Skin of body (tissue), 1 donor: ENCODE measurements at regions not wholly inside any gene's neighbourhood (a gene's known extent, or its start where the extent isn't known, plus 50 kb on each side); places are given as distances from the start of the nearest gene placed in this dataset.

Experiments used
- DNase-seq: peaks from one replicate; lab custom pipeline; 2025; lab: John Stamatoyannopoulos, UW

DNA sequence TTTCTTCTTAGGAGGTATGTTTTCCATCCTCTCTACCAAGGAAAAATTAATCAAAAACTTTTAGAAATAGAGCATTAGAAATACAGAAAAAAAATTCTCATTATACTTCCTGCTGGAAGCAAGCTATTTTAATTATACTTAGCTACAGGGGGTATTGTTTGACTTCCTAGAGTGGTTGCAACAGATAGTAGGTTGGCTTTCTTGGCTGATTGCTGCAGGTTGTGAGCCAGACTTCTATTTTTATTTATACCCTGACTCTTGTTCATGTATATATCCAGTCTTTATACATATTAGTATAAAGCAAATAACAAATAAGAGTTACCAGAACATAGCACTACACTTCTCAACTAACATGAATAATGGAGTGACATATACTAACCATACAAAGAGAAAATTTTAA lies 460.8 kb upstream of the REG3G start:
- no peak for DNase-seq

DNA sequence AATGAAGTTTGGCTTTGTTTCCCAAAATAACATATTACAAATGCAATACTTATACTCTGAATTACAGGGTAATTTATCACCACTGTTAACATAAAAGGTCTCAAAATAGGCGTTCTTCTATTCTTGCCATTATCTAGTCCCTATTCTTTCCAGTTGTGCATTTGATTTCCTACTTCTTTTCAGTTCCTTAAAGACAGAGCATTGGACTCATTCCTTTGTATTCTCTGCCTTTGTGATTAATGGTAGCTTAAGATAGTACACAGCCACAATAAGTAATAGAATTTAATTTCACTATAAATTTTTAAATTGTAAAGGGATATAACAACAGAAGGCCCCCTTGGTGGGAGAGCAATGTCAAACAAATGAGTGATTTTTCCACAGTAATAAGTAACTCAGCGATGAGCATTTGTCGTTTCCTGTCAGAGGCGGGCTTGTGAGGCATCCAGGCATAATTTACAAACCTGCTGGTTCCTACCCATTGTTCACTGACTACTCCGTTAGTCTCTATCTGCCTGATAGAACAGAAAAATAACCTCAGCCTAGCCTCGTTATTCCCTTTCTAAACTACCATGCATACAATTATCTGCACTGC lies 456.6 kb upstream of the REG3G start:
- no peak for DNase-seq

DNA sequence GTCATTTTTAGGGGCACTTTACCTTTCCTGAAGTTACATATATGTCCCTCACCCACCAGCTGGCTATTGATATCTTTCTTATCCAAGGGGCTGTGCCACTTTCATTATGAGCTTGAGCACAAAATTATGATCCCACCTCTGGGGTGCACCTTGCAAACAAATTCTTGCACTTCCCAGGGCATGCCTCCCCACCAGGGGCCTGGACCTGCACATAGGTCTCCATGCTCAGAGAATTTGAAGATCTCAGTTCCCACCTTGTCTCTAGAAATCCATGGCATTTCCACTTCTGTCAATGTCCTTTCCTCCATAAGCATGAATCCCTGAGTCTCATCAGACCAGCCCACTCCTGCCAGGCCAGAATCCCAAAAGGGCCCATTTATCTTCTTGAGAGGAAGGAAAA lies 449.1 kb upstream of the REG3G start:
- DNase-seq: no peak

DNA sequence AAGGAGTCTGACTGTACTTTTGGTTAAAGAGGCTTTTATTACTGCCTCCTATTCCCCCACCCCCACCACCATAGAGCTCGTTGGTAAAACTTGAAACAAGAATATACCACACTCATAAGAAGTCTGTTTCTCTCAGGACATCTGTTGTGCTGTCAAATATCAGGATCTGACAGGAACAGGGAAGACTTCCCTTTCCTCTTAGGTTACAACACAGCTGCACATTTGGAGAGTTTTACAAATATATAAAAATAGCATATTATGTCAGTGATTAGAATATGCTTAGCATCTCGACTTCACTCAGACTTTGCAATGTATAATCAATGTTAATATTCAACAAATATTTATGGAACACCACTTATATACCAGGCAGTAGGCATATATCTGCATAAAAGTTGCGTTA lies 439.6 kb upstream of the REG3G start:
- no peak for DNase-seq

DNA sequence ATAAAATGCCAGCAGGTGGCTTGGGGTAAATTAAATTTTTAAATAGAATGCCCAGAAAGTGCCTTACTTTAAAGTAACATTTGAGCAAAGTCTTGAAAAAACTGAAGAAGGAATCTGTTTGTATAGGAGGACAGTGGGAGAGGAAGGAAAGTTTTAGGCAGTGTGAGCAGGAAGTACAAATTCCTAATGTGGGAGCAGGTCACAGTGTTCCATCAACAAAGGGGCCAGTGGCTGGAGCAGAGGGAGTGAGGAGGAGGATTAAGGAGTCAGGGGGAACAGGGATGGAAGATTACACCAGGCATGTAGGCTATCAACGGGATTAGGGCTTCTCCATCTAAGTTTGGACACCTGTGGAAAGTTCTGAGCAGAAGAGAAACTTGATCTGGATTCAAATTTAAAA lies 439.2 kb upstream of the REG3G start:
- no peak for DNase-seq

DNA sequence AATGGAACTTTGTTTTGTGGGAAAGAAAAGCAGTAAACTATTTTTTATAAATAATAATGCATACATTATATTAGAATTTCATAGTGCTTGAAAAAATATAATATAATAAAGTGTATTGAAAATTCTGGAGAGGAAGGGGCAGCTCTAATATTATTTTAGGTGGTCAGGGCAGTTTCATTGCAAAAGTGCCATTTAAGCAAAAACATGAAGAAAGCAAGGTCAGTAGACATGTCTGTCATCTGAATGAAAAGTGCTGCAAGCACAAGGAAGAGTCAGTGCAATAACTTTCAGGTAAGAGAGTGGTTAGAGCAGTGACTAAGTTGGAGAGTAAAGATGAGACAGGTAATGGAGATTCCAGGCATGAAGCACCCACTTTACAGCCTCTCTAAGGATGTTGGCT lies 435.6 kb upstream of the REG3G start:
- no peak for DNase-seq

DNA sequence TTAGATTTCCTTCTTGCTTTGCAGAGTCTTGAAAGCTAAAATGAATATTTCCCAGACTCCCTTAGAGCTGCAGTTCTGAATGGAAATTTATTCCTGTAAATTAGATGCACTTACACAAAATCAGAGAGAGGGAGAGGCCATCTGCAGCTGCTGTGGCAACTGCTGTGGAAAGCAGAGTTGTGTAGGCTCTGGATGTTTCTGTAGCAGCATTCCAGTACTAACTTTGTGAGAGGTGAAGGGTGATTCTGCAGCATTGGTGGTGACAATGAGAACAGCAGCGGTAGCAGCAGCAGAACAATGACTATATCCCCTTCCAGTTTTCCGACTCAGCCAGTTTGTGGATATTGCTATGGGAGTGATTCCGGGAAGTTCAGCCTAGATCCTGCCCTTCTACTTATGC lies 433.0 kb upstream of the REG3G start:
- no peak for DNase-seq

DNA sequence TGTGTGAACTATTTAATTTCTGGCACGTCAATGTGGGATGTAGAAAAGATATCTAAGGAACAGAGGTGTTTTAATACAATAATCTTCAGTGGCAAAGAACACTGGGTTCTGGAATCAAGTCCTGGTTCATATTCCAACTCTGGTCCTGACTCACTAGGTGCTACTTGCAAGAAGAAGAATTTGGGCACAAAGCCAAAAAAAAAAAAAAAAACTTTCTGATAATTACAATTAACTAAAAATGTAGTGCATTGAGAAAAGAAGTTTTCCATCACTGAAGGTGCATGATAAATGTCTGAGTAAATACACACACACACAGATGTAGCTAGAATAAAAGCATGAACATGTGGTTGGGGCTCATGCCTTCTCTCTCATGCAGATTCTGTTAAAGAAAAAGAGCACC lies 424.4 kb upstream of the REG3G start:
- DNase-seq: no peak

DNA sequence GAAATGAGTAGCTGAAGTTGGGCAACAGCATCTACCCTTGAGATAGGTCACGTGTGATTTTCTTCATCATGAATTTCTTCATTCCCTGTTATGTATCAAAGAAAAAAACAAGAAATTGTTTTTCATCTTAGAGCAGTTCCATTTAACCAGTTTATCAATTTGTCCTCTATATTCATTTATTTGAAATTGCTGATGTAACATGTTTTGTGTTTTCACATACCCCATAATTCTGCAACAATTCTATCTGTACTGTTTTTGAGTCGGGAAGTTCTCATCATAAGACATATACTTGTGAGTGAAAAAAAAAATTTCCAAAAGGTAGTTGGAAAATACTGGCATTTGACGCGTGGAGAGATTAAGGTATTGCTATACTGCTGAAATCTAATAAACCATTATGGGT lies 422.6 kb upstream of the REG3G start:
- no peak for DNase-seq

DNA sequence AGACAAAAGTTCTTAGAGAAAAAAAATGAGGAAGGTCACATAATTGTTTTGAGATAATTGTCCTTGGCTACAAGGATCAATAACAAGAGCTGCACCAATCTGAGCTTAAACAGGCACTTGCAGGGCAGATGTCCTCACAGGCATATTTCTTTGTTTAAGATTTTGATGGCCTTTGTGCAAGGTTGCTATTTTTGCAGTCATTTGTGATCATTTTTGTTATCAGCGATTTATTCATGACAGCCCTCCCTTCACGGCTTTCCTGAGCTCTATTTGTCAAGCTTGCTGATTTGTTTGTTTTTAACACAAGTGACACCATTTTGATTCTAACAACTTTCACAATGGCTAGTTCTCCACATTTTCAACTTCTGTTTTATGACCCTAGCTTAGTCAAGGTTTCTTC lies 418.6 kb upstream of the REG3G start:
- no peak for DNase-seq

DNA sequence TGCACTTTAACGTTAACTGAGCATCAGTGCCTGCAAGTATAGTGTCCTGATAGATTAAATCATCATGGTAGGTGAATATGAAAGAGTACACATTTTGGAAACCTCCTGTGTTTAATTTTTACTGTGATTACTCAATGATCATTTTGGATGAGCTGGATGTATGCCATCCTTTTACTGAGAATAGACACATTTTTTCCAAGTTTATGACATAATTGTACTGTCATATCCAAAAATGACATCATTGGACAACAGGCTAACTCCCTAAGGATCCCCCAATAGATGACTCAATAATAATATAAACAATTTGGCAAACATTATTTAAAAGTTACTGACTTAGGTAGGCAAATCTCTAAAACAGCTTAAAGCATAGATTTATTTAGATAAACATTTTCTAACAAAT lies 410.8 kb upstream of the REG3G start:
- peak; percentile 27 for DNase-seq

DNA sequence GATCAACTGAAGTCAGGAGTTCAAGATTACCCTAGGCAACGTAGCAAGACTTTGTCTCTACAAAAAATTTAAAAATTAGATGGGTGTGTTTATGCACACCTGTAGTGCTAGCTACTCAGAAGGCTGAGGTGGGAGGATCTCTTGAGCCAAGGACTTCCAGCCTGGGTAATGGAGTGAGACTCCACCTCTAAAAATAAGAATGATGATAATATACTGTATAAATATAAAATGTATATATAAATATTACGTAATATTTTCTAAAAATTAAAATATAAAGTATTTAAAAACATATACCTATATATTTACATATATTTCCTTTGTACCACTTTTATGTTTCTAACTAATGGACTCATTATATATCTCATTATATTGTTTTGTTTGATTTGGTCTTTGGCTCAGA lies 409.5 kb upstream of the REG3G start:
- DNase-seq: no peak

DNA sequence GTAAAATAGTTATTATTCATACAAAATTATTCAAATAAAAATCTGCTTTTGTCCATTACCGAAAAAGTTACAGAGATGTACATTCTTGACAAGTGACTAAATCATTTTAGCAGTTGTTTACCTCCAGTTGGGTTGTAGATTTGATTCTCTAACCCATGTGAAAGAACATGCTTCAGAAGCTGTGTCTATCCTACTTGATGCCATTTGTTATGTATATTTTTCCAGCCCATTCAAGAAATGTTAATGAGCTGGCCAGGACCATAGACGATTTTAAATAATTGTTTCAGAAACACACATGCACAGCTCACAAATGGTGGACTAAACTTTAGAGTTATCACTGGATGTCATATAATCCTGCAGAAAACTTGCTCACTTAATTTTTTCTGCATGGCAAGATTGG lies 391.1 kb upstream of the REG3G start:
- DNase-seq: no peak

DNA sequence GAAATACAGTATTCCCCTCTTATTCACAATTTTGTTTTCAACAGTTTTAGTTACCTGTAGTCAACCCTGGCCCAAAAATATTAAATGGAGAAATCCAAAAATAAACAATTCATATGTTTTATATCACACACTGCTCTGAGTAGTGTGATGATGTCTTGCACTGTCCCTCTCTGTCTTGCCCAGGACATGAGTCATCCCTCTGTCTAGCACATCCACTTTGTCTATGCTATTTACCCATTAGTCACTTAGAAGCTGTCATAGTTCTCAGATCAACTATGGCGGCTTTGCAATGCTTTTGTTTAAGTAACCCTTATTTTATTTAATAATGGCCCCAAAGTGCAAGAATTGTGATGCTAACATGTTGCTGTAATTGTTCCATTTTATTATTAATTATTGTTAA lies 380.6 kb upstream of the REG3G start:
- no peak for DNase-seq

DNA sequence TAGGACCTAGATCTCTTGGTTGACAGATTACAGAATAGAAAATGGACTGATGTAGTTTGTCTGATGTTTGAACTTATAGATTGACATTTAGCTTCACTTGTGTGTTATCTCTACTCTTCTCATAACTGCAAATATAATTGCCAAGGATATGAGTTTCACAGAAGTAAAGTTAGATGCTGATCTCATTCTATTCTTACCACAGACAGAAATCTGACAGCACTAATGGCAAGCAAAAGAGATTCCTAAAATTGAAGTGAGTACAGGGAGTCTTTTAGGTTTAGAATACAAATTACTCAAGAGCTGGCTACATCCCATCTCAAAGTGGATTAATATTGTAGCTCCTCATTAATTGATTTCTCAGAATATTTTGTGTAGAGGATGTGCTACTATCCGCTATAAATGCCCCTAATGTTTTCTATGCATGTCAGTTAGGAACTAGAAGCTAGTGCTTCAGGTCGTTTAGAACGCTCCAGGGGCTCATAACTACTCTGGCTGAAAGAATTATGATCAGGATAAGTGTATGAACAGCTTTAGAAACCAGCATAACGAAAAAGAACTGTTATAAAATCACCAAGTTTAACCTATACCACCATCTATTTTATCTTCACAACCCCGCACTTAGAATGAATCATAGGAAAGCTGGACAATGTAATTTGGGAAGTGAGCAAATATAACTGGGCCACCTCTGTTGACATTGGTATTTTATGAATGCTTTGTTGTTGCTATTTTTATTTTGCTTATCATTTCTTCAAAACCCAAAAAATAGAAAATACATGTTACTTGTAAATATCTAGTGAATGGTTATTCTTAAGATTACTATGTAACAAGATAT lies 378.8 kb upstream of the REG3G start:
- DNase-seq: no peak

DNA sequence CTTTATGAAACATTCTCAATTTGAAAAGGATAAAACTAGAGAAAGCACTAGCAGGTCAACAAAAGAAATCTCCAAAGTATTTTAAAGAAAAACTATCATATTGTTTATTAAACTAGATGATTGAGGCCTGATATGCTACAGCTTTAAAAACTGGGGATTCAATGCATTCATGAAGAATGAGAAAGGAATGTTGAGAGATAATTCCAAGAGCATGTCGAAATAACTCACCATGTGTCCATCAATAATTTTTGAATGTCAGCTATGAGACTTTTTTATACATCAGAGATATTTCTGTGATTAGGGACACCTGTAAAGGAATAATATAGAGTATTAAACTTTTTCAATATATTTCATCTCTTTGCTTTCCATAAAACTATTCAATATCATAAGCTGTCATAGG lies 376.9 kb upstream of the REG3G start:
- DNase-seq: no peak

DNA sequence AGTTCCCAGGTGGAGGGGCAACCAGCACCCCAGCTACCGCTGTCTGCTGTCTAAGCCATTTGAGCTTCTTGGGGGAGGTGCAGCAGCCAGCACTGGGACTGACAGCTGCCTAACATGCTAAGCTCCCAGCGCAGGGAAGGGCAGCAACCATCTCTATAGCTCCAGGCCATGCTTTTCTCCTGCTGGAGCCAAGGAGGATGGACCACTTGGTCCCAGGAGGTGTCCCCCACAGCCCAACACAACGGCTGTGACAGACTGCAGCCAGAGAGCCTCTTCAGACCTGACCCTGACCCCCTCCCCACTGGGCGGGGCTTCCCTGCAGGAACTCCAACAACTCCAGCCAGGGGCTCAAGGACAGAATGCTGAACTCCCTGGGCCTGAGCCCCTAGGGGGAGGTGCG lies 370.6 kb upstream of the REG3G start:
- DNase-seq: no peak

DNA sequence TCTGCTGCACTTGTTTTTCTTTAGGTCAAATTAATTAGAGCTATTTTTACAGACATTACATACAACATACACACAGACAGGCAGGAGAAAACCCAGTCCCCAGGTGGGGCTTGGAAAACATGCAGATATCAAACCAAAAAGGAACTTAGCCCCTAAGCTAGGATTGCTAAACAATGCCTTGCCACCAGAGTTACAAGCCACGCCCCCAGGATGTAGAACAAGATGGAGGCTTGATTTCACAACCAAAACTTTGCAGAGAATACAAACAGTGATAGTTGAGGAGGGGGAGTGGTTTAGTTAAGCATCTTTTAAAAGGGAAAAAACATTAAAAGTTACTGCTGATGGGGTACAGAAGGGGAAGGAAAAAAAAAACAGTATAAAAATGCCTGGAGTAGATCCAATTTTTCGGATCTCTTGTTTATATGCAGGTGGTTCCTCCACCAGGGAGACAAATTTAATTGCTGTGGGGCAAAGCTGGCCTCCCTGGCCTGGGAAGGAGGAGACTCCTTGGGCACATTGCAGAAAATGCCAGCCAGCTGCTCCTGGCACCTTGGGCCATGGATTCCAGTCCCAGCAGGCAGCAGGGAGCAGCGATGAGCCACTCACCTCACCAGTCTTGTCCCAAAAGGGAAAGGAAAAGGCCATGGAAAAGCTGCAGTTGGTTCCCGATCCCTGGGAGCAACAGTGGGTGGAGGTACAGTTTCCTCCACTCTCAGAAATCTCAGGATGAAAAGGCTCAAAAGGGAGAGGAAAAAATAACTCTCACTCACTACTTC lies 348.4 kb upstream of the REG3G start:
- no peak for DNase-seq

DNA sequence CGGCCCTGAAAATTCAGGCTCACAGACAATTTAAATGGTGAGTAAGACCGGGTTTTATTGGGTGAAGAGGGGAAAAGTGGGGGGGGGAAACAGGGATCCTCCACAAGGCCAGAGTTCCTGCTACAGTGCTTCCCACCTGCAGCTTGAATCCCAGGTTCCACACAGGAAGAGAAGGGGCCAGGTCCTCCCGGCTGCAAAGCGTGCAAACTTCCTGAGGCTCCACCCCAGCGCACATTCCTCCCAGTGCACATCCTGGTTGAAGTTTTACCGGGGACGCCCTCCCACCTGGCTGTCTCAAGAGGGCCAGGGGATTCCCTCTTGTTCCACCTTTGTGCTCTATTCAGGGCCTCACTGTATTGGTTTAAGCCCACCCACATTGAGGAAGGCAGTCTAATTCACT lies 347.7 kb upstream of the REG3G start:
- no peak for DNase-seq

DNA sequence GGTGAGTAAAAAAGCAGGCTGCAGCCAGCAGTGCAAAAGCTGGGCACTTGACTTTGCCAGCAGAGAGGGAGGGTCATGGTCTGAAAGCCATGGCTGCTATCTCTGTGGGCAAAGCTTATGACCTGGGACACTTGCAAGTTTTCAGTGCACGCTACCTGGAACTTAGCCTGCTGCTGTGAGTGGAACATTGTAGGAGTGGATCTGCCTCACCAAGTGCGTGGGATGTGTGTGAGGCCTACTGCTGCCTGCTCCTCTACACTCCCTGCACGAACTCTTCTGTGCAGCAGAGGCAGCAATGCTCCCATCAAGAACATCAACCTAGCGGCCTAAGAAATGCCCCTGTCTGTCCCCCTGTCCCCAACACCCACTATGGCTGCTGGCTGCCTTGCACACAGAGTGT lies 344.1 kb upstream of the REG3G start:
- DNase-seq: no peak

DNA sequence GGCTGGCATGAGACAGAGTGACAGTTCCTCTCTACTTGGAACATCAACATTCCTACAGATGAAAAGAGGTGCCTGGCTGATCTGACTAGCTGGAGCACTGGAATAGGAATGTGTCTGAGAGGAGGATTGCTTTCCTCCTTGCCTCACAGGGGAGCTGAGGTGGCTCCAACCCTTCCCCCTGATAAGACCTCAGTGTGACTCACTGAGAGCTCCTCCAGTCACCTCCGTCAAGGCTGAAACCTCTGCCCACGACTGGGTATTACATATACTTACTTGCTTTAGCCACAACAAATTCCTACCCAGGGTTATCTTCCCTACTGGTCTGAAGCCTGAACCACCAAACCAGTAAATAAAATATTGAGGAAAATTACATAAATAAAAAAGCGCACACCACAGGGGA lies 342.7 kb upstream of the REG3G start:
- no peak for DNase-seq

DNA sequence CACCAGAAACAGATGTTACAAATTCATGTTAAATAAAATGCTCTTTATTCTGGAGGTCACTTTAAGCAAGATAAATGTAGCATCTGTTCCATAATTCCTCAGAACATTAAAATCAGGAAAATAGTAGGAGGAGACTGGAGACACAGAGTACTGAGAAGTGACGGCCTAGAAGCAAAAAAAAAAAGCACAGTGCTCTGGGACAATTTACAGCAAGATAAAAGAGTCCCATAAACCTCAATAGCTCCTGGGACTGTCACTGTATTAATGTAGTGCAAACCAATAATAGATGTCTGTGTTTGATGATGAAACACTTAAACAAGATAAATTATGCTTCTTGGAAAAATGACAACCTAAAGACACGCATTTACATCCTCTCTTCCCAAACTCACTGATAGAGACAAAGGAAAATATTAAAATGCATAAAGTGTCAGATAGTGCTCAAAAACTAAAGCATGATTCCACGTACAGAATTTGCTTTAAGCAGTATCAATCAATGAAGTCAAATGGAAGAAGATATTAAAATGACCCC lies 338.8 kb upstream of the REG3G start:
- DNase-seq: no peak

DNA sequence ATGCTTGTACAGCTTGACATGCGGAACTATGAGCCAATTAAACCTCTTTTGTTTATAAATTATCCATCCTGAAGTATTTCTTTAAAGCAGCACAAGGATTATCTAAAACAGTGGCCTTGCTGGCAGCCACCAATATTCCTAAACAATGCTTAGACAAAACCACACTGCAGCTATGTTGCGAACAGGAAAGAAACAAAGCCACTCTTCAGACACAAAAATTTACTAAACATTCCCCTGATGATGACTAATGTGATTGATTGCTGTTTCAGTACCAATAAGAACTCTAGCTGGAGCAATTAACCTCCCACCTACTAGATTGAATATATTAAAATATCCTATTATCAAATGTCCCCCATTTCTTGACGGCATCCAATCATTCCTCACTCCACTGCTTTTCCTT lies 325.8 kb upstream of the REG3G start:
- DNase-seq: no peak
